ACHN (cell line): ENCODE measurements at regions not wholly inside any gene's neighbourhood (a gene's known extent, or its start where the extent isn't known, plus 50 kb on each side); places are given as distances from the start of the nearest gene placed in this dataset.
"Not testable (repeated sequence)": the region's sequence is repeated elsewhere in the genome, so short reads cannot be mapped to it uniquely, and the experiment has no call there.

Experiments
- DNase-seq: peaks from one replicate; pipeline ENCODE4 v3.0.0-alpha.2; 2015
- in situ Hi-C: cut with HindIII; loops from 2 replicates; pipeline ENCODE4 v1.10.0; 2017; ENCODE audit warnings: low sequenced_read_pairs, low pct_ligation_motif_present, low pct_unique_long_range_greater_than_20kb

DNA sequence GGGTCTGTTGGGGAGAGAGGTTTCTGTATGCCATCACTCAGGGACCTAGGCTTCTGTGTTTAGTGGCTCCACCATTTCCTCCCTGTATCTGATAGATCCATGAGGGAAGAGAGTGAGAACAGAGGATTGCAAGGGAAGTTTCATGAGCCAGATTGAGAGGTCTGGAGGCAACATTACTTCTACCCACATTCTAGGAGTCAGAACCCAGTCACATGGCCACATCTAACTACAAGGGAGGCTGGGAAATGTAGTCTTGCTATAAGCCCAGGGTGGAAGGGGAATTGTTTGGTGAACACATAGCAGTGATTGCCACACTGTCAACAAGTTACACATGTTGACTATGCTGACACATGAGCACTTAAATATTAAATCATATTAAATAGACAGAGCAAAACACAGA, 834.8 kb downstream of the C12orf50 start:
- DNase-seq, in situ Hi-C loops: not testable (repeated sequence)

DNA sequence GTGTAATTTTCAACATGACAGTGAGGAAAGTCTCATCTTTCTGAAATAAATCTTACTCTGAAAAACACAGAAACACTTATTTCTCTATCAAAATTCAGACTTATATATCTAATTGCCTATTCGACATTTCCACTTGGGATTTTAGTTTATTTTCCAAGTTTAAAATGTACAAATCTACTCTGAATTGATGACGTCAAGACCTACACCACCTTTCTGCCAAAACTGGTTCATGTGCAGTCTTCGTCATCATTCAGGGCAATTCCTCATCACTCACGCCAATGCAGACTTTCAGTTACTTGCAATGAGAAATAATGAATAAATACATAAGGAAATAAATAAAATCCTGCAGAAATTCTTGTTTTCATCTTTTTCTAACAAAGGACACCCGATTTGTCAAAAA, 843.8 kb downstream of the C12orf50 start:
- in situ Hi-C loops: no loop called here
- DNase-seq: no peak

DNA sequence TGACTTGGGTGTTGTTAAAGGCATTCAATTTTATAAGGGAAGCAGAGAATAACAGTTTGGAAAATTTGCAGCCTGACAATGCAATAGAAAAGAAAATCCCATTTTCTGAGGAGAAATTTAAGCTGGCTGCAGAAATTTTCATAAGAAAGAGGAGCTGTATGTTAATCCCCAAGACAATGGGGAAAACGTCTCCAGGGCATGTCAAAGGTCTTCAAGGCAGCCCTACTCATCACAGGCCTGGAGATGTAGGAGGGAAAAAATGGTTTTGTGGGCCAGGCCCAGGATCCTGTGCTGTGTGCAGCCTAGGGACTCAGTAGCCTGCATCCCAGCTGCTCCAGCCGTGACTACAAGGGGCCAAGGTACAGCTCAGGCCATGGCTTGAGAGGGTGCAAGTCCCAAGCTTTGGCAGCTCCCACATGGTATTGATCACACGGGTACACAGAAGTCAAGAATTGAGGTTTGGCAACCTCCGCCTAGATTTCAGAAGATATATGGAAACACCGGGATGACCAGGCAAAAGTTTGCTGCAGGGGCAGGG, 846.4 kb downstream of the C12orf50 start:
- in situ Hi-C loops: no loop called here
- DNase-seq: no peak

DNA sequence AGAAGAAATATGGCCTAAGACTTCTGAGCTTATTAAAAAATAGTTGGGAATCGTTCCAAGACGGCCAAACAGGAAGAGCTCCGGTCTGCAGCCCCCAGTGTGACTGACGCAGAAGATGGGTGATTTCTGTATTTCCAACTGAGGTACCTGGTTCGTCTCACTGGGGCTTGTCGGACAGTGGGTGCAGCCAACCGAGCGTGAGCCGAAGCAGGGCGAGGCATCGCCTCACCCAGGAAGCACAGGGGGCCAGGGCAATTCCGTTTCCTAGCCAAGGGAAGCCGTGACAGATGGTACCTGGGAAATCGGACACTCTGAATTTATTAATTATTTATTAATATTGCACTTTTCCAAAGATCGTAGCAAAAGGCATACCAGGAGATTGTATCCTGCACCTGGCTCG, 857.8 kb downstream of the C12orf50 start:
- no peak for DNase-seq
- in situ Hi-C loops: no loop called here

DNA sequence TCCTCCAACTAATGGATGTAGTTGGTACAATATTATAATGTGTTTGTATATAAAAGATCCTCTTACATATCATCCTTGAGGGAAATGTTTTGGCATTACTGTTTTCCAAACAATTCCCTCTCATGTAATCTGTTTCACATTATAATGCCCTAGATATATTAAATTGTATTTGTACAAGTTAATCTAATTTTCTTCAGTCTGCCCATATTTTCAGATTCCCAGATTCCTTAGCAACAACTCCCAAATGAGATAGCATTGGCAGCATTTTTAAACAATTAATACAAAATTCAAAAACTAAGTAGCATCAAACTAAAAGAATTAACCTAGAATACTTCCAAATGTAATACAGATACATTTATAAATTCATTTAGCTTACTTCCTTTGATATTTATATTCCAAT, 860.2 kb downstream of the C12orf50 start:
- in situ Hi-C loops: no loop called here

DNA sequence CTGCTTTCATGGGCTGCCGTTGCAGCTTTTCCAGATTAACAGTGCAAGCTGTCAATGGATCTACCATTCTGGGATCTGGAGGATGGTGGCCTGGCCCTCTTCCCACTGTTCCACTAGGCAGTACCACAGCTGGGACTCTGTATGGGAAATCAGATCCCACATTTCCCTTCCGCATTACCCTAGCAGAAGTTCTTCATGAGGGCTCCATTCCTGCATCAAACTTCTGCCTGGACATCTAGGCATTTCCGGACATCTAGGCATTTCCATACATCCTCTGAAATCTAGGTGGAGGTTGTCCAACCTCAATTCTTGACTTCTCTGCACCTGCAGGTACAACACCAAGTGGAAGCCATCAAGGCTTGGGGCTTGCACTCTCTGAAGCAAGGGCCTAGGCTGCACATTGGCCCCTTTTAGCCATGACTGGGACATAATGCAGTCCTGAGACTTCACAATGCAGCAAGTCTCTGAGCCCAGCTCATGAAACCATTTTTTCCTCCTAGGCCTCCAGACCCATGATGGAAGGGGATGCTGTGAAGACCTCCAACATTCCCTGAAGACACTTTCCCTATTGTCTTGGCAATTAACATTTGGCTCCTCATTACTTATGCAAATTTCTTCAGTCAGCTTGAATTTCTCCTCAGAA, 863.3 kb downstream of the C12orf50 start:
- in situ Hi-C loops: no loop called here
- DNase-seq: peak; percentile 12

More for the DNA sequence above, 860.2 kb downstream of the C12orf50 start:
- no peak for DNase-seq

DNA sequence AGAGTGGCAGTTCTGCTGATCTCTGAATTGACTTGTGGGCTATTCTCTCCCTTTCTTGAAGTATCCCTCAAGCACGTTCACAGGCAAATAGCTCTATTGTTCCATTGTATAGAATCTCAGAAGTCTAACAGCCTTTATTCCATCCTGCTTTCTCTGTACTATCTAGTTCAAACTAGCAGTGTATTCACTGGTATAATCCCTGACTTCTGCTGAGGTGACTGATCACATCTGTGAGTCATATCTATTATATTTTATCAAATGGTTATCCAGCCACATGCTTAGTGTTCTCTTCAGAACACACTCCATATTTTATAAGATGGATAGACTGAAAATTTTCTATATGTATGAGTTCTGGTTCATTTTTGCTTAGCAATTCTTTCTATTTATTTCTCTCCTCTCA, 866.1 kb downstream of the C12orf50 start:
- no peak for DNase-seq
- in situ Hi-C loops: no loop called here

DNA sequence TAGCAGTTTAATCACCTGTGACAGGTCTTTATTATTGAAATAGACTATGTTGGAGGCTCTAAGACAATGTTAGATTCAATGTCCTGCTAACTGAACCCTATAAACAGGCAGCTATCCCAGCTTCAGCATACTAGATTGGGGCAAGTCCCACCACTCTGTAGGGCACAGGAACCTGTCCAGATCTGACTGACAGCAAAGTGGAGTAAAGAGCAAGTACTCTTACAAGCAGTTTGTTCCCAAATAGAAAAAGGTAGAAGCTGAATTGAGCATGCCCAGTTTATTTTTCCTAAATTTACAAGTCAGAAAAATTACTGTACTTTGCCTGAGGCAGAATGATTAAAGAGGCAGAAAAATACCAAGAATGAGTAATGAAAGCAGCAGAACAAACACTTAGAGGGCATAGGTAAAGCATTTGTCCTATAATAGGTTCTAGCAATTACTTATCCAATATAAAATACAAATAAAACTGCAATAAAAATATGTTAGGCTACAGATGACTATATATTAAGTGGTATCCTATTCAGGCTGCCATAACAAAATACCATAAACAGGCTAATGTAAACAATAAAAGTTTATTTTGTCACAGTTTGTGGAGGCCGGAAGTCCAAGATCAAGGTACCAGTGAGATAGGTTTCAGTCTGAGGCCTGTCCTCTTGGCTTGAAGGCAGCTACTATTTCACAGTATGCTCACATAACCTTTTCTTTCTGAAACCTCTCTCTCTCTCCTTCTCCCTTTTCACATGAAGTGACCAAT, 868.2 kb downstream of the C12orf50 start:
- DNase-seq: no peak
- in situ Hi-C loops: no loop called here

DNA sequence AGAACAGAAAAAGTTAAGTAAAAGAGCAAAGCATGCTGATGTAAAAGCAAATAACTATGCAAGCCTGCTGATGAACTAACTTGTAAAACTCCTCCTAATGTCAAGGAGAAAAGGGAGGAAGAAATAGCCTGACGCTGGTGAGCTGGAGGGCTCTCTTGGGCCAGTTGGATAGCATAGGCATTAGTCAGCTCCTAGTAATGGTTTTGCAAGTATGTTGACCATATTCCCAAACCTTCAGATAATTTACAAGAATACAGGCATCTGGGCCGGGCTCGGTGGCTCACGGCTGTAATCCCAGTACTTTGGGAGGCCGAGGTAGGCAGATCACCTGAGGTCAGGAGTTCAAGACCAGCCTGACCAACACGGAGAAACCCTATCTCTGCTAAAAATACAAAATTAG, 871.4 kb downstream of the C12orf50 start:
- in situ Hi-C loops: no loop called here
- peak; percentile 74 for DNase-seq

DNA sequence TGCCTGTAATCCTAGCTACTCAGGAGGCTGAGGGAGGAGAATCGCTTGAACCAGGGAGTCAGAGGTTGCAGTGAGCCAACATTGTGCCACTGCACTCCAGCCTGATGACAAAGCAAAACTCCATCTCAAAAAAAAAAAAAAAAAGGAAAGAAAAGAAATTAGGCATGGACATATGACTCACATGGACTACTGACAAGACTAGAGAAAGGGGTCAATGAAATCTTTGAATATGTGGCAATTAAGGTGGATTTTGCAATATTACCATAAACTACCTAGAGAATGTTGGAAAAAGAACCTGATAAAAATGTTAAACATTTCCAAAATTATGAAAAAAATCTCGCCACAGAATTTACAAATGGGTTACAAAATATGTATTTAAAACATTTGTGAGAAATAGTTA, 873.6 kb downstream of the C12orf50 start:
- DNase-seq: no peak
- in situ Hi-C loops: no loop called here

DNA sequence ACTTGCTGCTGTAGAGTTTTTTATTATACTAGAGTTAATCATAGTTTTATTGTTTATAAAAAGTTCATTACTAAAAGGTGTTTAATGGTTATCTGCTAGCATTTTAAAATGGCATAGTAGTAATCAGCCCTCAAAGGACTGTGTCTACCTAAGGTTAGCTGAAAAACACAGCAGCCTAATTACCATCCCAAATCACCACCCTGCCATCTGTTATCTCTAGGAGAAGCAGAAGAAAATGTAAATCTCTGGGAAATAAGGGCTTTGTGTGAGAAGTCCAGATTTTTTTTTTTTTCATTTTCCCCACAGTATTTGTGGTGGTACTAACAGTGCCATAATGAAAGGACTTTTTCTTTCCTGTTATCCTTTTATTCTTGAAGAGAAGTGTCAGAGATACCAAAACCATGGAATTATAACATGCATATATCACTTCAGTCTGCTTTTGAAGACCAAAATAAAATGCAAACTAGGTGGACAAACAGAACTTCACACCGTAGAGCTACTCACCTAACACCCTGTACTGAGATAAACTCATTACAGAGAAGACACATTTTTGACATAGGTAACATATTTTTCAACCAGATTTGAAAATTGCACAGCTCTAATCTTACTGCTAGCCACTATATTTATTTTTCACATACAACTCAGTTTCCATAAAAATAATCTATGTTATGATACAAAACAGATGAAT, 876.2 kb downstream of the C12orf50 start:
- in situ Hi-C loops: no loop called here
- DNase-seq: no peak

DNA sequence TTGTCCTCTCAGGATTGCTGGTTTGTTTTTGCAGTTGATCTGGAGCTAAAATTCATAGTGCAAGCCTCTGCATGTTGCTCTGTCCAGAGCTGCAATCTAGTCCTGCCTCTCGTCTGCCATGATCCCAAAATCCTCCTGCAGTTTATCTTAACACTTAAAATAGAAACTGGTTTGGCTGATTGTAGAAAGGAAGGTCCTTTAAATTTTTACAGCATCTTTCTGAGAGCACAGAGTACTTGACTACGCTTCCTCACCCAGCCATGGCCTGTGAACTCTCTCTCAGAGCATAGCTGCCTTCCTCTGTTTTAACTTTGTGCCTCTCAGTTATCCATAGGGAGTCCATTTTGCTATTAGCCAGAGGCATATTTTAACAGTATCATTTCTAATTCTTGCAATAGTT, 877.1 kb downstream of the C12orf50 start:
- no peak for DNase-seq
- in situ Hi-C loops: no loop called here

DNA sequence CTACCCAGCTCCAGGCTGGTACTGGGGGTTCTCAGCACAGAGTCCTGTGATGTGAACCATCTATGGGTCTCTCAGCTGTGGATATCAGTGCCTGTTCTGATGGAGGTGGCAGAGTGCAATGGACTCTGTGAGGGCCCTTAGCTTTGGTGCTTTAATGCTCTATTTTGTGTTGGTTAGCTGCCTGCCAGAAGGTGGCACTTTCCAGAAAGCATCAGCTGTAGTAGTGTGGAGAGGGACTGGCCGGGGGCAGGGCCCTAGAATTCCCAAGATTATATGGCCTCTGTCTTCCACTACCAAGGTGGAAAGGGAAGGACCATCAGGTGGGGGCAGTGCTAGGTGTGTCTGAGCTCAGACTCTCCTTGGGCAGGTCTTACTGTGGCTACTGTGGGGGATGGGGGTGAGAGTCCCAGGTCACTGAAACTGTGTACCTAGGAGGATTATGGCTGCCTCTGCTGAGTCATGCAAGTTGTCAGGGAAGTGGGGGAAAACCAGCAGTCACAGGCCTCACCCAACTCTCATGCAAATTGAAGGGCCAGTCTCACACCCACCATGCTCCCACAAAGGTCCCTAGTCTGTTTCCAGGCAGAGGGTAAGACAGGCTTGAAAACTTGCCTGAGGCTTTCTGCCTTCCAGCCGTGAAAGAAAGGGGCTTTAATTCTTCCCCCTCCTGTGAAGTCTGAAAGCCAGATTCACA, 878.1 kb downstream of the C12orf50 start:
- in situ Hi-C loops: no loop called here
- DNase-seq: no peak

DNA sequence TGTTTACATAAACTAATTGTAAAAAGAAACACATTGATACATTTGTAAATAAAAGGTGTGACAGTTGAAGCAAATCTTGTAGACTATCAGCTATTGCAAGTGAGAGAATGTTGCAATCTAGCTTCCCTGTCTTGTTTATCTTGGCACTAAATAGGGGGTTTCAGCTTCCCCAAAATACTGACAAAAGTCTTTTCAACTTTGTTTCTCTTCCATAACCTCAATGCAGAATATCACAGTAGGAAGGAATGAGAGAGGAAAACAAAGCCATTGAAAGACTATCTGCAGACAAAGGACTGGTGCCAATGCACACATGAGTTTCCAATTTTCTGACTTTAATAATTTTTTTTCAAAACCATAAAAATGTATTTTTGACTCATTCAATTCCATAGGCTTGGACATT, 886.2 kb upstream of the MGAT4C start:
- in situ Hi-C loops: no loop called here
- DNase-seq: no peak

DNA sequence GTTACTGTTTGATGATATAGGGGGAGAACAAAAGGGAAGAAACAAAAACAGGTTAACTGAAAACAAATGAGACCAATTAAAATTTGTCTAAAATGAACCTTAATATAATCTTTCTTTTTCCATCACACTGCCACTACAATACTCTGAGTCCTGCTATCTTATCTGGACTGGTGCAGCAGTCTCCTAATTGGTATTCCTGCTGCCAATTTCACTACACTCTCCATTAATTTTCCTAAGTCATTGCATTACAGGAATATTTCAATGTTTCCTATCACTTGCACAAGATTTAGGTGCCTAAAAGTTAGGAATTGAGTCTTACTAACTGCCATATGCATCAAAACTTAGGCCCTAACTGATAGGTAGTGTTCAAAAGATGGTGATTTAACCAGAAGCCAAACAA, 884.9 kb upstream of the MGAT4C start:
- in situ Hi-C loops: no loop called here
- no peak for DNase-seq

DNA sequence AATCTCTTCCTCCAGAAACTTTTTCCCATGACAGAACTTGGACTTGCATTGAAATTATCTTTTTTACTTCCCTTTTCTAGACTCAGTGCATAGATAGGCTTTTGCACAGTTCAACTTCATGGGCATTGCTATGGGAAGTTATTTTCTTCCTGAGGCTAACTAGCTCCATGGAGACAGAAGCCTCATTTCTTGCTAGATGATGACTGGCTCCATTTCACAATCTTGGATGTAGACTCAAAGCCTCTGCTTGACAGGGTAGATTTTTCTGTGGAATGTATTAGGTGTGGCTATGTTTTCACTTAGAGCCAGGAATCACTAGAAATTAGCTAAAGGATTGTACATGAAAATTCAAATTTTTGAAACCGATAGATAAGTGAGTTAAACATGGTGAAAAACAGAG, 884.1 kb upstream of the MGAT4C start:
- no peak for DNase-seq
- in situ Hi-C loops: no loop called here

DNA sequence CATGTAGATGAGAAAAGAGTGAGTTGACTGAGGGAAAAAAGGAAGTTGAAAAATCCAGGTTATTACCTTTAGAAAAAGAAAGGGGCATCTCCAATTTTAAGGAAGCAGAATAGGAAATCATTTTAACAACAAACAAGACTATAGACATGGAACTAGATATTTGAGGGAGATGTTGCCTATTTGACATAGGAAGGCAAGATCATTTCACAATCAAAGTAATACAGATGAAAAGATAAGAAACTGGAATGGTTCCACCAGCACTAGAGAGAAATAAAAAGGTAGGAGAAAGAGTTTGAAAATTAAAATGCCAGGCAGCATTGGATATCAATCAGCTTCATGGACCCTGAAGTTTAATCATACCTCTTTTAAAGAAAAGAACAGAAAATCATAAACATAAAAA, 881.0 kb upstream of the MGAT4C start:
- in situ Hi-C loops: no loop called here

DNA sequence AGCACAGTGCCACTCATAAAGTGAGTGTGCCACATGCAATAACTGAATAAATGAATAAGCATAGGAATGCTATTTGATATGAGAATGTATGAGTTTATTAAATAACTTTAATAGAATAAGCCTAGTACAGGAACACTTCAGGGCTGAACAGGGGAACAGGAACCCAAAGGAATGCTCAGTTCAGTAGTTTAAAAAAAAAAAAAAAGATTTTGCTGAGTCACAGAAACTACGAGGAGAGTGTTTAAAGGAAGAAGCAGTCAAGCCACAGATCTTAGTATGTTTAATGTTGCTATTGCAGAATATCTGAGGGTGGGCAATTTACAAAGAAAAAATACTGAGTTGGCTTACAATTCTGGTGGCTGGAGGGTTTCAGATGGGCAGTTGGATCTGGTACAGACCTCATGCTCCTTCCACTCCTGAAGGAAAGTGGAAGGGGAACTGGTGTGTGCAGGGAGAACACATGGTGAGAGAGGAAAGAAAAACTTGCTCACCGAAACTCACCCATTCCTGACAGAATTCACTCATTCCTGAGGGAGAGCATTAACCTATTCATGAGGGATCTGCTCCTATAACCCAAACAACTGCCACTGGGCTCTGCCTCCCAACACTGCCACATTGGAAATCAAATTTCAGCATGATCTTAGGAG, 880.3 kb upstream of the MGAT4C start:
- in situ Hi-C loops: no loop called here
- DNase-seq: peak; percentile 72

More for the DNA sequence above, 881.0 kb upstream of the MGAT4C start:
- DNase-seq: no peak

DNA sequence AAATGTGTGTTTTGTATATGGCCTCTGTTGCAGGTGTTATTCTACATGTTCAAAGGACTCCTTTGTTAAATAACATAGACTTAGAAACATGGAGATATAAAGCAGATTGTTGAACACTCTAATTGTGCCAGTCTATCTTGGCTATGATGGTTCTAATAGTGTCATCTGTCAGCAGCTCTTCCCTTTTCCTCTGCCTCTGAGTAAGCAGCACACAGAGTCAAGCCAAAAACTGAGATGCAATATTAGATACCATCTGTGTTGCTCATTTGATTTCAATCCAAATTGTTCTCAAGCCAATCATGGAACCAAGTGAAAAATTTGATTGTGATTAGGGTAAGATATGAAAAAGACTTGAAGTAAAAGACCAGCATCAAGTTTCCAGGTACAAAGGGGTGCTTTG, 871.1 kb upstream of the MGAT4C start:
- in situ Hi-C loops: no loop called here
- DNase-seq: no peak
